Activated CD8-positive, alpha-beta T cell treated with anti-CD3 and anti-CD28 coated beads, Interleukin-2, amount 10 ng/mL, durations not matched to agents 7 days and 5 days (primary cell): ENCODE measurements at regions not wholly inside any gene's neighbourhood (a gene's known extent, or its start where the extent isn't known, plus 50 kb on each side); places are given as distances from the start of the nearest gene placed in this dataset.

Source experiments
- ATAC-seq: fragments of 150-1000 bp; cut with Tn5 transposase; one replicate; pipeline ENCODE4 v1.10.0; 2021; ENCODE audit warnings: moderate library complexity
- CTCF ChIA-PET: fragments of 350-600 bp; sonication (Branson Sonifier 250); formaldehyde crosslinking; loops from one replicate; lab custom pipeline; 2021; ENCODE audit warnings: antibody characterized with exemption; lab: Charles Lee
- POLR2A ChIA-PET: fragments of 350-600 bp; sonication (Branson Sonifier 250); formaldehyde crosslinking; loops from one replicate; lab custom pipeline; 2021; ENCODE audit warnings: antibody characterized with exemption; lab: Charles Lee
- DNase-seq: peaks from one replicate; pipeline ENCODE4 v3.0.0-alpha.2; 2020
- H3K27ac Mint-ChIP-seq: one replicate; pipeline ENCODE4 v1.8.0; 2021; ENCODE audit warnings: mild to moderate bottlenecking, mixed read lengths
- H3K27me3 Mint-ChIP-seq: one replicate; pipeline ENCODE4 v1.8.0; 2021; ENCODE audit warnings: low read depth, mixed read lengths
- H3K36me3 Mint-ChIP-seq: one replicate; pipeline ENCODE4 v1.8.0; 2021; ENCODE audit warnings: low read depth, mixed read lengths
- H3K4me1 Mint-ChIP-seq: one replicate; pipeline ENCODE4 v1.8.0; 2021; ENCODE audit warnings: low read depth, mixed read lengths
- H3K4me3 Mint-ChIP-seq: one replicate; pipeline ENCODE4 v1.8.0; 2021; ENCODE audit warnings: mild to moderate bottlenecking, mixed read lengths
- H3K9me3 Mint-ChIP-seq: one replicate; pipeline ENCODE4 v1.8.0; 2022; ENCODE audit warnings: mixed read lengths; ENCODE audit not compliant: insufficient read depth

DNA sequence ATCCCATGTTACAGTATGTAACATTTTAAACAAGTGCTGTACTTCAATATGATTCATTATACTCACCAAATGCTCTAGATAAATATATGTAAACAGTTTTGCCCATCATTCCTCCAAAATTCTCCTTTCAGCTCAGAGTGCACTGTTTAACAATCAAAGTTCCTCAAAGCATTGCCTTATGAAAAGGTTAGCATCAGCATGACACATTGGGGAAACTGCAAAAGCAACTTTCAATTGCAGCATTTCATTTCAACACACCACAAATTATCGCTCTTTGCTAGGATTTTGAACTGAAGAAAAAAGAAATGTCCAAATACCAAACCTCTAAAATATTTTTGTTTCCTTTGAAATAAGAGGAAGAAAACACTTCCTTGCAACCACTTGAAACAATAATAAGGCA lies 413.2 kb downstream of the FLRT2 start:
- Mint-ChIP-seq H3K4me1 (peaks cover 6% of the 10 kb centered on the region), H3K27ac (no peak overlapping the region), H3K4me3 (no peak overlapping the region), H3K36me3 (peaks cover 22% of the 10 kb centered on the region), H3K9me3 (peaks cover 9% of the 10 kb centered on the region), H3K27me3 (no peaks in the 10 kb centered on the region)
- CTCF ChIA-PET, result interaction anchor here (0.9 kb wide), 1 partner anchor 9 kb away, joined by 3 read pairs; no protein-coding TSS in a partner anchor
- POLR2A ChIA-PET, result no interaction called here
- DNase-seq (no peak), ATAC-seq (no peak)

DNA sequence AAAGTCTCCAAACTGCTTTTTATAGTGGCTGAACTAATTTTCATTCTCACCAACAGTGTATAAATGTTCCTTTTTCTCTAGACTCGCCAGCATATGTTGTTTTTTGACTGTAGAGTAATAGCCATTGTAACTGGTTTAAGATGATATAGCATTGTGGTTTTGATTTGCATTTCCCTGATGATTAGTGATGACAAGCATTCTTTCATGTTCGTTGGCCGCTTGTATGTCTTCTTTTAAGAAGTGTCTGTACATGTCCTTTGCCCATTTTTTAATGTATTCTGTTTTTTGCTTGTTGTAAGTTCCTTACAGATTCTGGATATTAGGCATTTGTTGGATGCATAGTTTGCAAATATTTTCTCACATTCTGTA lies 404.9 kb downstream of the FLRT2 start:
- Mint-ChIP-seq H3K27me3 (no peaks in the 10 kb centered on the region), H3K27ac (peak overlapping the region; percentile 93), H3K4me1 (peaks cover 27% of the 10 kb centered on the region), H3K9me3 (peaks cover 15% of the 10 kb centered on the region), H3K4me3 (peak overlapping the region; percentile 86), H3K36me3 (peaks cover 25% of the 10 kb centered on the region)
- DNase-seq (no peak), ATAC-seq (peak; percentile 59)
- POLR2A ChIA-PET, result no interaction called here
- CTCF ChIA-PET, result interaction anchor here (0.9 to 1.3 kb wide), 3 partner anchors 8 to 18 kb away, joined by 3 read pairs; no protein-coding TSS in a partner anchor

DNA sequence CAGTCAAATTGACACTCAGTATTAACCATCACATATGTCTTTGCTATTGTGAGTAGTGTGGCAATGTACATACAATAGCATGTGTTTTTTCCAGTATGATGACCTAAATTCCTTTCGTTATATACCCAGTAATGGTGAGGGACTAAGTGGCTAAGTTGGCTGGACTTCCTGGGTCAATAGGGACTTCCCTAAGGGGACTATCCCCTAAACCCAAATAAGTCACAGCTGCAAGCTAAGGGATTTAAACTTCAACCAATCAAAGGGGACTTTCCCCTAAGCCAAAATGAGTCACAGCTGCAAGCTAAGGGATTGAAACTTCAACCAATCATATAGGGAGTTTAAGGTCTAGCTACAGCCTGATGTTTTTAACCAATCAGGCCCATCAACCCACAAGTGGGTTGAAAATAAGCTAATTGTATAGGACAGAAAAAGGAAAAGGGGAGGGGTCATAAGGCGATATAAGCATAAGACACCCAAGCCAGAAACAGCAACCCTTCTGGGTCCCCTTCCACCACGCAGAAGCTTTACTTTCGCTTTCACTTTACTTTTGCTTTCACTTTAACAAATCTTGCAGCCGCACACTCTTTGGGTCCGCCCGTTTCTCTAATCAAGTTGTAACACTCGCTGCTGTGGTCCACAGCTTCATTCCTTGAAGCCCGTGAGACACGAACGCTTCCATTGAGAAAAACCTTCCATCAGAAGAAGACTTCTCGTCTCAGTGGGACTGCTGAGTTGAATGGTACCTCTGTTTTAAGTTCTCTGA lies 404.4 kb downstream of the FLRT2 start:
- peaks cover 24% of the 10 kb centered on the region for H3K36me3 Mint-ChIP-seq
- CTCF ChIA-PET, result interaction anchor here (0.9 to 1.3 kb wide), 3 partner anchors 8 to 19 kb away, joined by 3 read pairs; no protein-coding TSS in a partner anchor

DNA sequence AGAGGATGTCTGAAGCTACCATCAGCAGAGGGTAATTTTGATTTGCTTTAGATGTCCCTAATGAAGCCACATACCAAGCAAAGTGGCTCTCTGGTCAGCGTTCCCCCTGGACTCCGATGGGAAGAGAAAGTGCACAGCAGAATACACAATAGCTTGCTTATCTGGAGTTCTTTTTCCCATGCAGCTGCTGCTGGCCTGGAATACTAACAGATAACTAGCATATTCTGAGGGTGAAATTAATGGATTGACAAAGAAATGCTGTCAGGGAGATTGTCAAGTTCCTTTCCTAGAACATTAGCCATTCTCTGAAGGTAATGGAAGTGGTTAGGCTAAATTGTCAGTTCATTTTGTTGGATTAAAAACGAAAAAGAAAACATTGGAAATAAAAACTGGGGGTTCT lies 391.3 kb downstream of the FLRT2 start:
- Mint-ChIP-seq H3K4me3 (no peak overlapping the region), H3K27ac (no peak overlapping the region), H3K4me1 (no peaks in the 10 kb centered on the region), H3K36me3 (no peaks in the 10 kb centered on the region), H3K9me3 (no peaks in the 10 kb centered on the region), H3K27me3 (no peaks in the 10 kb centered on the region)
- ChIA-PET CTCF (no interaction called here), POLR2A (no interaction called here)
- DNase-seq (no peak), ATAC-seq (no peak)

More for the DNA sequence above, 404.4 kb downstream of the FLRT2 start:
- peaks cover 27% of the 10 kb centered on the region for H3K4me1 Mint-ChIP-seq
- peak; percentile 94 for ATAC-seq
- peak overlapping the region; percentile 93 for H3K27ac Mint-ChIP-seq
- DNase-seq, result peak; percentile 72
- peak overlapping the region; percentile 86 for H3K4me3 Mint-ChIP-seq
- POLR2A ChIA-PET, result interaction anchor here (0.7 kb wide), 1 partner anchor 19 kb away, joined by 3 read pairs; no protein-coding TSS in a partner anchor
- H3K9me3 Mint-ChIP-seq, result peaks cover 15% of the 10 kb centered on the region
- no peaks in the 10 kb centered on the region for H3K27me3 Mint-ChIP-seq

DNA sequence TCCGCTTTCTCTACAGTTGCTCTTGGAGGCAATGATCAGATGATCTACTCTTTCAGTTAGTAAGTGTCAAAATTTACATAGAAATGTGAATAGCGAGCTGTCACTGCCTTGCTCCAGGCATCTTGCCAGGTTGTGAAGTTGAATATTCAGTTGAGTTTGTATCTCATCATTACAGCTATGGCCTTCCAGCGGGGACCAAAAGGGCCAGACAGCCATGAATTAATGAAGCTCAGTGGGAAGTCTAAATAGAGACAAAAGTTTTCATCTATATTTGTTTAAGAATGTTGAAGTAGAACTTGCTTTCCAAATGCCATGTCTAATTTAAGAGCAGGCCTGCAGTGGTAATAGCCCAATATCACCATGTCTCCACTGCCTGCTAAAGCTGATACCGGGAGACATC lies 387.8 kb downstream of the FLRT2 start:
- Mint-ChIP-seq H3K4me3 (no peak overlapping the region), H3K27me3 (no peaks in the 10 kb centered on the region), H3K9me3 (no peaks in the 10 kb centered on the region), H3K27ac (no peak overlapping the region), H3K36me3 (no peaks in the 10 kb centered on the region), H3K4me1 (no peaks in the 10 kb centered on the region)
- ChIA-PET POLR2A (no interaction called here), CTCF (no interaction called here)
- no peak for DNase-seq
- no peak for ATAC-seq

DNA sequence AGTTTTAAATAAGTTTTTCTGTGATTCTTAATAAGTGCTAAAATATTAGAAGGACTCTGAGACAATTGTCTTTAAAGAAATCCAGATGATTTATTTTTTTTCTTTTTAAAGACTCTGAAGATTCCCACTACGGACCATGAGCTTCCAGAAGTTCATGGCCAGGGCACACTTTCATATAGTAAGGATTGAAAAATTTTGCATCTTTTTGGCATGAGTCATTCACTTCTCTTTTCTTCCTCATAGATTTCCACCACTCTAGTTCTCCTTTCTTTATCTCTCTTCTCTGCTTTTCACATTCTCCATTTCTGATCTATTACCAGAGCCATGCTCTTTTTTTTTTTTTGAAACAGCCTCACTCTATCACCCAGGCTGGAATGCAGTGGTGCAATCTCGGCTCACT lies 385.8 kb downstream of the FLRT2 start:
- Mint-ChIP-seq H3K4me3 (no peak overlapping the region), H3K9me3 (peaks cover 7% of the 10 kb centered on the region), H3K27me3 (no peaks in the 10 kb centered on the region), H3K36me3 (no peaks in the 10 kb centered on the region), H3K27ac (no peak overlapping the region), H3K4me1 (no peaks in the 10 kb centered on the region)
- ChIA-PET CTCF (no interaction called here), POLR2A (no interaction called here)
- ATAC-seq (no peak), DNase-seq (no peak)

DNA sequence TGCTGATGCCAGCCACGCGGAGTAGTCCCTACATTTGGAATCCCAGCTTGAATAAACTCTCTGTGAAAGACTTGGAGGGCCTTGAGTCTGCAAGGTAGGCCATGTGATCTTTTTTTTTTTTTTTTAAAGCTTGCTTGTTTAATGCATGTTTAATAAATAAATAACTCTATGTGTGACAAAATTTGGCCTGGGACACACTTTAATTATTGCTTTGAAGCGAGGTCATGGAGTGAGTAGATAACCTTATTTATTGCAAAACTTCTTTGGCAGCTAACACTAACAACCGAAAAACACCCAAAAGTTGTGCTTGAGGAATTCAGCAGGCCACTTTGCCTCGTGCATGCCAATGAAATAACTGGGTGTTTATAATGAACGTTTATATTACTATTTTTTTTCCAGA lies 382.2 kb downstream of the FLRT2 start:
- ChIA-PET POLR2A (no interaction called here), CTCF (no interaction called here)
- Mint-ChIP-seq H3K9me3 (peaks cover 7% of the 10 kb centered on the region), H3K4me1 (no peaks in the 10 kb centered on the region), H3K27ac (no peak overlapping the region), H3K36me3 (no peaks in the 10 kb centered on the region), H3K27me3 (no peaks in the 10 kb centered on the region), H3K4me3 (no peak overlapping the region)
- DNase-seq, result no peak
- no peak for ATAC-seq

DNA sequence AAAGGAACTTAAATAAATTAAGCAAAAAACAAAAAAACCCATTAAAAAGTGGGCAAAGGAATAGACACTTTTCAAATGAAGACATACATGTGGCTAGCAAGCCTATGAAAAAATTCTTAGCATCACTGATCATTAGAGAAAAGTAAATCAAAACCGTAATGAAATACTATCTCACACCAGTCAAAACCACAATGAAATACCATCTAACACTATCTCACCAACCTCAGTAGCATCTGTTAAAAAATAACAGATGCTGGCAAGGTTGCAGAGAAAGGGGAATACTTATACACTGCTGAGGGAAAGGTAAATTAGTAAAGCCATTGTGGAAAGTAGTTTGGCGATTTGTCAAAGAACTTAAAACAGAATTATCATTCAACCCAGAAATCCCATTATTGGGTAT lies 381.1 kb downstream of the FLRT2 start:
- DNase-seq (no peak), ATAC-seq (no peak)
- ChIA-PET POLR2A (no interaction called here), CTCF (no interaction called here)
- peaks cover 7% of the 10 kb centered on the region for H3K9me3 Mint-ChIP-seq
- H3K4me3 Mint-ChIP-seq, result no peak overlapping the region
- H3K36me3 Mint-ChIP-seq, result no peaks in the 10 kb centered on the region
- no peak overlapping the region for H3K27ac Mint-ChIP-seq
- no peaks in the 10 kb centered on the region for H3K27me3 Mint-ChIP-seq
- no peaks in the 10 kb centered on the region for H3K4me1 Mint-ChIP-seq

DNA sequence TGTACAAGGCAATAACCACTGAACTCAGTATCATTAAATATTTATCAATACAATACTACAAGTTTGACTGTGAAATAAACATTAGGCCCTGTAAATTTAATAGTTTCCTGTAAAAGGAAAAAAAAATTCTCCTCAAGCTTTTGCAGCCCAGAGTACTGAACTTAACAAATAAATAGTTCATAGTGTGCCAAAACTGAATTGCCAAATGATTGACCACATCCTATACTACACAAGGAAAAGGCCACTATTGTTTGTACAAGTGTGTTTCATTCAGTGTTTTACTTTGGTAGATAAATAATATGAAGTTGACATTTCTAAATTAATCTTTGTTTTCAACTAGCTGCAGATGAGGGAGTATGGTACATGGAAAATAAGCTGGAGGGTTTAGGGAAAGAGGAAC lies 379.6 kb downstream of the FLRT2 start:
- no peak for DNase-seq
- H3K9me3 Mint-ChIP-seq, result peaks cover 7% of the 10 kb centered on the region
- H3K36me3 Mint-ChIP-seq, result no peaks in the 10 kb centered on the region
- H3K4me3 Mint-ChIP-seq, result no peak overlapping the region
- no peak overlapping the region for H3K27ac Mint-ChIP-seq
- ChIA-PET POLR2A (no interaction called here), CTCF (no interaction called here)
- no peaks in the 10 kb centered on the region for H3K27me3 Mint-ChIP-seq
- no peak for ATAC-seq
- H3K4me1 Mint-ChIP-seq, result no peaks in the 10 kb centered on the region

DNA sequence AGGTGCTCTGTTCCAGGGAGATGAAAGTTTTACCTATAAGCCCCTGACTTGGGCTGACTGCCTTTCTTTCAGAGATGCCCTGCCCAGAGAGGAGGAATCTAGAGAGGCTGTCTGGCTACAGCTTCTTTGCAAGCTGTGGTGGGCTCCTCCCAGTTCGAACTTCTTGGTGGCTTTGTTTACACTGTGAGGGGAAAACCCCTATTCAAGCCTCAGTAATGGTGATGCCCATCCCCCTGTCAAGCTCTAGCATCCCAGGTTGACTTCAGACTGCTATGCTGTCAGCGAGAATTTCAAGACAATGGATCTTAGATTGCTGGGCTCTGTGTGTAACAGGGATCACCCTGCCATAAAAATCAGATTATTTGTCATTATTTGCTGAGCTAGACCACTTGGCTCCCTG lies 377.6 kb downstream of the FLRT2 start:
- H3K27me3 Mint-ChIP-seq, result peaks cover 2% of the 10 kb centered on the region
- H3K36me3 Mint-ChIP-seq, result no peaks in the 10 kb centered on the region
- H3K4me1 Mint-ChIP-seq, result no peaks in the 10 kb centered on the region
- DNase-seq (no peak), ATAC-seq (no peak)
- ChIA-PET POLR2A (no interaction called here), CTCF (no interaction called here)
- H3K9me3 Mint-ChIP-seq, result peaks cover 7% of the 10 kb centered on the region
- no peak overlapping the region for H3K4me3 Mint-ChIP-seq
- no peak overlapping the region for H3K27ac Mint-ChIP-seq

DNA sequence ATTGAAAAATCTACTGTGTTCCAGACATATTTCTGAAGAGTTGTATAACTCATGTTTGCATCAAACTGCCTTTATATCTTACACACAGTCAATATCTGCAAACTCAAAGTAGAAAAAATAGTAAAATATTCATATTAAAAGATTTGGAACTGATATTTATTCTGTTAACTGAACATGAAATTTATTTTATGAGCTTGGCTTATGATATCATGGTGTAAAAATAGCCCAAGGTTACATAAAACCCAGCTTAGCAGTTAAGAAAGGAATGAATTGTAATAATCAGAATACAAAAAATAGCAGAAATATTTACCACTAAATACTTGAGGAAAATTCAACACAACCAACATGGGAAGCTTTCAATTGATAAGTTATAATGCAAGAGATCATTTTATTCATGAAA lies 367.9 kb downstream of the FLRT2 start:
- POLR2A ChIA-PET, result no interaction called here
- no peak for ATAC-seq
- Mint-ChIP-seq H3K27ac (no peak overlapping the region), H3K27me3 (peaks cover 3% of the 10 kb centered on the region), H3K36me3 (no peaks in the 10 kb centered on the region), H3K4me1 (no peaks in the 10 kb centered on the region), H3K4me3 (no peak overlapping the region), H3K9me3 (no peaks in the 10 kb centered on the region)
- CTCF ChIA-PET, result no interaction called here
- DNase-seq, result no peak

DNA sequence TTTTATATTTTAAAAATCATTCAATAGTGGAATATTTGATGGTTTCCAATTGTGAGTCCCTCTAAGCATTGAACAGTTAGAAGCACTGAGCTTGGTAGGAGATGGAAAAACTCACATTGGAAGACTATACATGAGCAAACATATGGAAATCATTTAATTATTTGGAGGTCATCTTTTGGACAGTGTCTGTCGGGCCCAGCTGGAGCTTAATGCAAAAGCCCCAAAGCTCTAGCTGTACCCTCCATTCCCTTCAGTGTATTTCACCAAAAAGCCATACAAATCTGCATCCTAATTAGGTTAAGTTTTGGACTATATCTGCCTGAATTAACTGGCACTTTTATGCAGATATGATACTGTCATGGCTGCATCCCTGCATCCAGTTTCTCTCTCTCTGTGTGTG lies 365.7 kb downstream of the FLRT2 start:
- ChIA-PET CTCF (no interaction called here), POLR2A (interaction anchor here (0.7 kb wide), 1 partner anchor 10 kb away, joined by 3 read pairs; no protein-coding TSS in a partner anchor)
- no peak for DNase-seq
- H3K27me3 Mint-ChIP-seq, result peaks cover 3% of the 10 kb centered on the region
- no peak overlapping the region for H3K4me3 Mint-ChIP-seq
- no peaks in the 10 kb centered on the region for H3K4me1 Mint-ChIP-seq
- no peak for ATAC-seq
- H3K36me3 Mint-ChIP-seq, result no peaks in the 10 kb centered on the region
- no peaks in the 10 kb centered on the region for H3K9me3 Mint-ChIP-seq
- H3K27ac Mint-ChIP-seq, result no peak overlapping the region
